Hematopoietic multipotent progenitor cell treated with erythropoietin and hydrocortisone succinate and interleukin-3 and kit ligand, for 8 days (in vitro differentiated cells): ENCODE measurements at regions not wholly inside any gene's neighbourhood (a gene's known extent, or its start where the extent isn't known, plus 50 kb on each side); places are given as distances from the start of the nearest gene placed in this dataset.

Experiments
- DNase-seq: peaks from one replicate; pipeline ENCODE4 v3.0.0-alpha.2; 2015

- DNase-seq: no peak
Observed at GRCh38 chr5:135085133-135085935, 51.3 kb upstream of the PITX1 start.
